ENCODE measurements at regions not wholly inside any gene's neighbourhood (a gene's known extent, or its start where the extent isn't known, plus 50 kb on each side); places are given as distances from the start of the nearest gene placed in this dataset.

DNA sequence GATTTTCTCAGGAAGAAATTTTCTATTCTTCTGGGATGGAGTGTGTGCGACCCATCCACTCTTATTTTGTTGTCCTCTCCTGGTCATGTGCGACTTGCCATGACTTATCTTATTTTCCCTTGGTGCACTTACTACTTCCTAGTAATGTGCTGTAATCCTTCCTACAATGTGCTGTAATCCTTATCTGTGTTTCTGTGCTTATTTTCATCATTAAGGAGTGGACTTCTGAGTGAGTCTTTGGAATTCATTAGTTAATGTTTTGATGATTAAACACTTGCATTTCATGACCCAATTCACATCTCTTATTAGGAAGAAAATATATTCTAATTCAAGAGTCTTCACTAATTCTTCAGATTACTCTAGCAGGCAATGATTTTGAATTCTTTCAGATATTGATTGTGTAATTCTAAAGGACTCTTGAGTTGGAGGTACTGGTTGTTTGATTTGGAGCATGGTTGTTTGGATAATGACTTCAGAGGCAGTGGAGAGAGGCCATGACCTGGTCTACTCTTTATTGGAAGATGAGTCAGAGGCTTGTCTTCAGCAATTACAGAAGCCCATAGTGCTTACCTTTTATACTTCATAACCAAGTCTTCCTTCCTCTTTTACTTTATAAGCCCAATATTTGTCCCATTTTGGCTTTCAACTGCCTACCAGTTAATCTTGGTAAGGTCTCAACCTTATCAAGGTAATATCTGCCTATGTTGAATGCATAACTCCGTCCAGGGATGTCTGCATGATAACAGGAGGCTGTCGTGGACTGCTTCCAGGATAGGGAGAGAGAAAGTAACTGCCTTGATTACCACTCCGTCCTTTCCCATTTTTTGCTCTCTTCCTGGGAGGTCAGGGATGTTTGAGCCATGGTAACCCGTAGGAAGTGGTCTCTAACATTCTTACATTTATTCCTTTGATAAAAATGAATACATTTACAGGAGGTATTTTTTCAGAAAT lies 278.3 kb upstream of the SP8 start:
- TF ChIP-seq CTCF (IDR thresholded peaks at IDR 0.05) (no peak), POLR2A (IDR thresholded peaks at IDR 0.05) (no peak), POLR2AphosphoS5 (IDR thresholded peaks at IDR 0.05; ENCODE audit: insufficient read depth in 1 of 2, low read depth in 1 of 2) (no peak)
